PC-3 (cell line): ENCODE measurements at regions not wholly inside any gene's neighbourhood (a gene's known extent, or its start where the extent isn't known, plus 50 kb on each side); places are given as distances from the start of the nearest gene placed in this dataset.

Experiments used
- CTCF ChIP-seq: fragments of 300-600 bp; sonication (generic); conservative IDR thresholded peaks from 2 replicates; pipeline ENCODE4 v1.5.1; 2017; ENCODE audit warnings: antibody characterized with exemption, low read depth, mild to moderate bottlenecking, low read length
- EZH2 ChIP-seq: fragments of 300-600 bp; sonication (generic); IDR thresholded peaks from one replicate; pipeline ENCODE4 v1.6.1; 2017; ENCODE audit warnings: antibody characterized with exemption, mild to moderate bottlenecking, low read length; ENCODE audit not compliant: unreplicated experiment
- EZH2phosphoT487 ChIP-seq: fragments of 300-600 bp; sonication (generic); IDR thresholded peaks from 2 replicates; pipeline ENCODE4 v1.6.1; 2018; ENCODE audit warnings: mild to moderate bottlenecking, antibody characterized with exemption, low read length, borderline replicate concordance

DNA sequence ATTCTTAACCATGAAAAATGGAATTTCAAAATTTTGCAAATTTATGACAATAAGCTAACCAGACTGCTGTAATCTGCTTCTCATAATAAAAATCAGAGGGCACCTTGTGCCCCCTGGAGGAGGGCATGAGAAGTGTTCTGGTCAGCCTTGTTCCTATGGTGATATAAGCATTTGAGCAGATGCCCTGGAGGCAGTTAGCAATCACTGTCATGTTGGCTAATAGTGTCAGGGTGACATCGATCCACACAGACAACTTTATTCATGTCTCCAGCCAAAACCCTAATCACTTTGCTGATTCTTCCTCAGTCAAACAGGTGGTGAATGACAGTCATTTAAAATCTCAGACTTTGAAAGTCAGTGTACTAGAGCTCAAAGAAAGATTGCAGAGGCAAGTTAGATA, 943.0 kb downstream of the GALC start:
- no peak for TF ChIP-seq EZH2
- peak; percentile 54; the same call in 1 of the 2 replicates for TF ChIP-seq CTCF
- TF ChIP-seq EZH2phosphoT487: no peak
